GM13976 (cell line): ENCODE measurements at regions not wholly inside any gene's neighbourhood (a gene's known extent, or its start where the extent isn't known, plus 50 kb on each side); places are given as distances from the start of the nearest gene placed in this dataset.

Experiments
- DNase-seq: peaks from one replicate; pipeline ENCODE4 v3.0.0; 2012; ENCODE audit warnings: low spot score
- CTCF ChIP-seq: IDR thresholded peaks from 2 replicates; pipeline ENCODE4 v1.5.1; 2012; ENCODE audit warnings: borderline replicate concordance, mild to moderate bottlenecking; ENCODE audit not compliant: insufficient read depth; ENCODE audit errors: extremely low read depth, missing control alignments, control extremely low read depth
- in situ Hi-C: fragments of 300-500 bp; cut with MboI; formaldehyde crosslinking; loops from one replicate; pipeline ENCODE4 v1.12.0; 2022; ENCODE audit warnings: low sequenced_read_pairs, mixed read lengths, inconsistent platforms; ENCODE audit not compliant: unreplicated experiment

- in situ Hi-C loops = no loop called here
- TF ChIP-seq CTCF = no peak
- DNase-seq = no peak
Measured at GRCh38 chr2:60246583-60246982, 306.9 kb downstream of the BCL11A start.

- in situ Hi-C loops = no loop called here
- TF ChIP-seq CTCF = no peak
- no peak for DNase-seq
Measured at GRCh38 chr2:60234274-60234986, 319.0 kb downstream of the BCL11A start.

- in situ Hi-C loops = no loop called here
- TF ChIP-seq CTCF = no peak
- no peak for DNase-seq
Measured at GRCh38 chr2:60230596-60230995, 322.9 kb downstream of the BCL11A start.

- in situ Hi-C loops = no loop called here
- no peak for DNase-seq
- TF ChIP-seq CTCF = no peak
Measured at GRCh38 chr2:60230037-60230436, 323.4 kb downstream of the BCL11A start.

GRCh38 chr2:60226943-60227342 is 326.5 kb downstream of the BCL11A start:
- no peak for DNase-seq
- TF ChIP-seq CTCF = no peak
- in situ Hi-C loops = no loop called here

- no peak for DNase-seq
- in situ Hi-C loops = no loop called here
- no peak for TF ChIP-seq CTCF
Measured at GRCh38 chr2:60226191-60226590, 327.3 kb downstream of the BCL11A start.
